ENCODE measurements at regions not wholly inside any gene's neighbourhood (a gene's known extent, or its start where the extent isn't known, plus 50 kb on each side); places are given as distances from the start of the nearest gene placed in this dataset.
"Not testable (repeated sequence)": the region's sequence is repeated elsewhere in the genome, so short reads cannot be mapped to it uniquely, and the experiment has no call there.

- peaks cover 43% of the 10 kb centered on the region for H3K4me1 Mint-ChIP-seq
- H3K4me3 Mint-ChIP-seq: no peak overlapping the region
- H3K27ac Mint-ChIP-seq: no peak overlapping the region
- no peak for ATAC-seq
- no peaks in the 10 kb centered on the region for H3K27me3 Mint-ChIP-seq
- peaks cover 15% of the 10 kb centered on the region for H3K9me3 Mint-ChIP-seq
- H3K36me3 Mint-ChIP-seq: peaks cover 24% of the 10 kb centered on the region
Observed at GRCh38 chr1:173257805-173258204, 50.7 kb upstream of the TNFSF4 start.

- H3K9me3 Mint-ChIP-seq: peaks cover 15% of the 10 kb centered on the region
Observed at GRCh38 chr1:173258479-173259264, 51.5 kb upstream of the TNFSF4 start.

DNA sequence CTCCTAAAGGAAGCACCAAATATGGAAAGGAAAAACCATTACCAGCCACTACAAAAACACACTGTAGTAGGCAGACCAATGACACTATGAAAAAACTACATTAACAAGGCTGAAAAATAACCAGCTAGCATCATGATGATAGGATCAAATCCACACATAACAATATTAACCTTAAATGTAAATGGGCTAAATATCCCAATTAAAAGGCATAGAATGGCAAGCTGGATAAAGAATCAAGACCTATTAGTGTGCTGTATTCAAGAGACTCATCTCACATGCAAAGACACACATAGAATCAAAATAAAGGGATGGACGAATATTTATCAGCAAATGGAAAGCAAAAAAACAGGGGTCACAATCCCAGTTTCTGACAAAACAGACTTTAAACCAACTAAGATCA is 53.2 kb upstream of the TNFSF4 start:
- Mint-ChIP-seq H3K9me3 (peaks cover 15% of the 10 kb centered on the region), H3K36me3 (peaks cover 24% of the 10 kb centered on the region), H3K4me1 (peaks cover 41% of the 10 kb centered on the region)
- H3K4me3 Mint-ChIP-seq, H3K27ac Mint-ChIP-seq, H3K27me3 Mint-ChIP-seq, ATAC-seq: not testable (repeated sequence)

More at GRCh38 chr1:173258479-173259264, 51.5 kb upstream of the TNFSF4 start:
- Mint-ChIP-seq H3K27me3 (no peaks in the 10 kb centered on the region), H3K36me3 (peaks cover 24% of the 10 kb centered on the region), H3K27ac (no peak overlapping the region), H3K4me3 (no peak overlapping the region), H3K4me1 (peaks cover 45% of the 10 kb centered on the region)
- no peak for ATAC-seq

GRCh38 chr1:173266841-173267240 is 59.7 kb upstream of the TNFSF4 start:
- no peak overlapping the region for H3K4me3 Mint-ChIP-seq
- H3K4me1 Mint-ChIP-seq: peaks cover 42% of the 10 kb centered on the region

GRCh38 chr1:173267453-173267945 is 60.4 kb upstream of the TNFSF4 start:
- ATAC-seq: peak; percentile 75
- Mint-ChIP-seq H3K36me3 (peaks cover 5% of the 10 kb centered on the region), H3K27me3 (no peaks in the 10 kb centered on the region), H3K4me3 (peak overlapping the region; percentile 14), H3K4me1 (peaks cover 36% of the 10 kb centered on the region), H3K9me3 (peaks cover 3% of the 10 kb centered on the region), H3K27ac (peak overlapping the region; percentile 53)

More at GRCh38 chr1:173266841-173267240, 59.7 kb upstream of the TNFSF4 start:
- ATAC-seq: no peak
- Mint-ChIP-seq H3K36me3 (peaks cover 5% of the 10 kb centered on the region), H3K27me3 (no peaks in the 10 kb centered on the region), H3K27ac (no peak overlapping the region), H3K9me3 (peaks cover 3% of the 10 kb centered on the region)

DNA sequence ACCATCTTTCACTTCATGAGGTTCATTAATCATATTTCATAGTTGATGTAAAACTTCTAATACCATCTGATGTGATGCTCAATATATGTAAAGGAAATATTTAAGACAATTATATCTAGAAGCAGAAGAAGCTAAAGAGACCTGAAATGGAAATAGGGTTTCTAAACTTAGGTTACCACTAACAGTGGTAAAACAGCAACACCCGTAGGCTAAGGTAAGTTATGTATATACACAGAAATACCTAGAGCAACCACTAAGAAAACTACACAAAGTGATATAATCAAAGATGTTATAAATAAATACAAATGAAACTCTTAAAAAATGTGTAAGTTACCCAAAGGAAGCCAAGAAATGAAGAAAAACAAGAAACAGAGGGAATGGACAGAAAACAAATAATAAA is 61.1 kb upstream of the TNFSF4 start:
- Mint-ChIP-seq H3K27ac (peak overlapping the region; percentile 53), H3K4me3 (no peak overlapping the region), H3K27me3 (no peaks in the 10 kb centered on the region), H3K9me3 (peaks cover 3% of the 10 kb centered on the region), H3K4me1 (peaks cover 31% of the 10 kb centered on the region), H3K36me3 (peaks cover 5% of the 10 kb centered on the region)
- no peak for ATAC-seq

DNA sequence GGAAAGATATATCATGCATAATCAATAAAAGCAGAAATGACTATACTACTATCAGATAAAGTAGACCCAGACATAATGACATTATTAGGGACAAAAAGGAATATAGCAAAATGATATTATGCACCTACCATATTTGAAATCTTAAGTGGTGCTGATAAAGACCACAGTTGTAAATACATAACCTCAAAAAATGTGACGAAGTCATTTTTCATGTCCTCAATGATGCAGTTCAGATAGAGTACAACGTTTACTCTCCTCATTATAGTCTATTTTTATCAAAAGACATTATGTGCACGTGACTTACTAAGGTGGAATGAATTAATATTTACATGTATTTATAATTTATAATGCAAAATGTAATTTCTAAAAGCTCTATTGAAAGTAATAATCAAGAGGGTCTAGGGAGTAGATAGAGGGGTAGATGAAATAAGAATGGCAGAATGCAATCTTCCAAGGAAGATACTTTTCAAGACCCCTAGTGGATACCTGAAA is 61.7 kb upstream of the TNFSF4 start:
- Mint-ChIP-seq H3K27me3 (no peaks in the 10 kb centered on the region), H3K4me3 (no peak overlapping the region), H3K36me3 (peaks cover 5% of the 10 kb centered on the region), H3K9me3 (peaks cover 3% of the 10 kb centered on the region), H3K27ac (no peak overlapping the region), H3K4me1 (peaks cover 31% of the 10 kb centered on the region)
- no peak for ATAC-seq

DNA sequence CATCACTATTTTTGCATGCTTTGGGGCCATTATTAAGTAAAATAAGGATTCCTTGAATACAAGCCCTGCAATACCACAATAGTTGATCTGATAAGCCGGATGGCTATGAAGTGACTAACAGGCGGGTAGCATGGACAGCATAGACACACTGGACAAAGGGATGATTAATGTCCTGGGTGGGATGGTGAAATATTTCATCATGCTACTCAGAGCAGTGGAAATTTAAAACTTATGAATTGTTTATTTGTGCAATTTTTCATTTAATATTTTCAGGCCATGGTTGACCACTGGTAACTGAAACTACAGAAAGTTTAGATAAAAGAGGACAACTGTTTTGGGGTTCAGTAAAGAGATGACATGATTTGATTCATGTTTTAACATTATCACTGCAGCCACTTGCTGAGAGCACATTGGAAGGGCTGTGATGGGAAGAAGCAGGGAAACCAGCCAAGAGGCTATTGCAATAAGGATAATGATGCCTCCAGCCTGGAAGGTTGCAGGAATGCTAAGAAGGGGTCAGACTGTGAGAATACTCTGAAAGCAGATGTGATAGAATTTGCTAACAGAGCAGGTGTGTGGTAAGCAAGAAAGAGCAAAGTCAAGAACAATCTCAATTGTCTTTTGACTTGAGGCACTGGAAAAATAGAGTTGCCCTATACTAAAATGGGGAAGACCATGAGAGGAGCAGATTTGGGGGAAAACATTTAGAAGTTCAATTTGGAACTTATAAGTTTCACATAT is 62.5 kb upstream of the TNFSF4 start:
- Mint-ChIP-seq H3K4me3 (no peak overlapping the region), H3K27me3 (no peaks in the 10 kb centered on the region), H3K4me1 (peaks cover 30% of the 10 kb centered on the region), H3K36me3 (peaks cover 5% of the 10 kb centered on the region), H3K9me3 (peaks cover 3% of the 10 kb centered on the region), H3K27ac (no peak overlapping the region)
- ATAC-seq: no peak

DNA sequence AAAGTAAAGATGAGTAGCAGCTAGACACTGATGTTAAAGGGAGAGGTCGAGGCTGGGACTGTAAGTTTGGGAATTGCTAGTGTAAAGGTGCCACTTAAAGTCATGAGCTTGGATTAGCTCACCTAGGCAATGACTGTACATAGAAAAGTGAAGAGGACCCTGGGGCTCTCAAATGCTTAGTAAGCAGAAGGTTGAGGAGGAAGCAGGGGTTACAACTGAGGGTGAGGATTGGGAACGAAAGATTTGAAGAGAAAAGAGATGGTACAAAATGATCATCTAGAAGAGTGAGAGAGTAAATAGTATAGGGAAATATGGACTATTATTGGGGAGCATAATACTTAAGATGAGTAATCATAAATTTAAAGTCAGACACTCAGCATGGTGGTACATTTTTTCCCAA is 63.1 kb upstream of the TNFSF4 start:
- Mint-ChIP-seq H3K27ac (no peak overlapping the region), H3K36me3 (peaks cover 5% of the 10 kb centered on the region), H3K27me3 (no peaks in the 10 kb centered on the region), H3K9me3 (peaks cover 3% of the 10 kb centered on the region), H3K4me1 (peaks cover 26% of the 10 kb centered on the region), H3K4me3 (no peak overlapping the region)
- ATAC-seq: no peak

GRCh38 chr1:173271021-173271420 is 63.9 kb upstream of the TNFSF4 start:
- not testable (repeated sequence) for H3K9me3 Mint-ChIP-seq, H3K4me3 Mint-ChIP-seq, H3K27ac Mint-ChIP-seq, H3K27me3 Mint-ChIP-seq, ATAC-seq, H3K36me3 Mint-ChIP-seq
- peaks cover 22% of the 10 kb centered on the region for H3K4me1 Mint-ChIP-seq

DNA sequence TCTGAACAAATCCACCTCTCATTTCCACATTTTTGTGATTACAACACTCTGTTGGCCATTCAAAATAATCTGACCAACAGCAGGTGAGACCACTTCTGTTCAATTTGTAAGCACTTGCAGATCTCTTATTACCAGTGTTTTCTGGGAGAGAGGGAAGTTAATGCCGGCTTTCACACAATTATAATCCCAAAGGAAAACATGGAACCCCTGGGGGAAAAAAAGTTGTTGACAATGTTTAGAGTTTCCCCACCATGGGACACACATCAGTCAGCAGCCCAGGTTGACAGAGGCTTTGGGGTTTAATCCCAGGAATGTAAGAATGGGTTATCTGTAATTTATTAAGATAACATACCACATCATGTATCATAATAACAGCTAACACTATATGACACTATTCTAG is 68.4 kb upstream of the TNFSF4 start:
- H3K27ac Mint-ChIP-seq: peak overlapping the region; percentile 63

DNA sequence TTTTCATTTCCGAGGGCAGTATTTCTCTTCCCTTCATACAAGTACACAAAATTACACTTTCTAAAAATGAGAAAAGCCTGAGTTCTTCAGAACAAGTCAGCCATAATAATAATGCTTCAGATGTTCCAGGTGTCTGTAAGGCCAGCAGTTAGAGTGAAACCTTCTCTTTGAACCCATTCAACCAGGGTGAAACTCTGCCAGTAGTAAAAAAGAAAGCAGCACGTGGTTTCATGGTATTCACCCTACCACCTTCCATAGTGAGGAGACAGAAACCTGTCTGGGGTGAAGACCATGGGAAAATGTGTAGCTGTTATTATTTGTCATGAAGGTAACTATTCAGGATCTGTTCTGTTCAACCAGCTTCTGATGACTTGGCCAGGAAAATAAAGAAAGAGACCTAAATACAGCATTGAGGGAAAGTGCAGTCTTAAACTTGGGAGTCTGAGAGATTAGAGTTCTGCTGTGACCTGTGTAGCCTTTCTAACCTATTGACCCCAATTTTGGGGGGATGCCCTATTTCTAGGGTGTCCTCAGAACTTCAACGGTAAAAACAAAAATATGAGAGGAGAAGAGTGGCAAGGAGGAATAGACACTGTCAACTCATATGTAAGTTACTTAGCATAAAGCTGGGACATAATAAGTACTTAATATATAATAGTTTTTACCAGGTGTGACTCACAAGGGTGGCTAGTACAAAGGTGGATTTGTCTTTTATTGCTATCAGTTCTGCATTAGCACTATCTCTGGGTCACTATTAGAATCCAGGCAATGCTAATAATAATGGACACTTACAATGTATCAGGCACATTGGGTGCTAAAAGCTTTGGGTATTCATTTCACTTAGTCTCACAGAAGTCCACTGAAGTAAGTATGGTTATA is 70.0 kb upstream of the TNFSF4 start:
- peak; percentile 90 for ATAC-seq
- Mint-ChIP-seq H3K4me1 (peaks cover 28% of the 10 kb centered on the region), H3K27ac (peak overlapping the region; percentile 63), H3K27me3 (no peaks in the 10 kb centered on the region), H3K9me3 (peaks cover 4% of the 10 kb centered on the region), H3K36me3 (peaks cover 7% of the 10 kb centered on the region), H3K4me3 (no peak overlapping the region)

More for the DNA sequence above, 68.4 kb upstream of the TNFSF4 start:
- Mint-ChIP-seq H3K4me1 (peaks cover 28% of the 10 kb centered on the region), H3K36me3 (peaks cover 7% of the 10 kb centered on the region), H3K27me3 (no peaks in the 10 kb centered on the region), H3K9me3 (peaks cover 4% of the 10 kb centered on the region), H3K4me3 (no peak overlapping the region)
- ATAC-seq: no peak

GRCh38 chr1:173280899-173281660 is 73.9 kb upstream of the TNFSF4 start:
- peaks cover 4% of the 10 kb centered on the region for H3K9me3 Mint-ChIP-seq
- no peak overlapping the region for H3K4me3 Mint-ChIP-seq
- H3K36me3 Mint-ChIP-seq: peaks cover 7% of the 10 kb centered on the region
- H3K27me3 Mint-ChIP-seq: no peaks in the 10 kb centered on the region
- H3K4me1 Mint-ChIP-seq: peaks cover 35% of the 10 kb centered on the region
- no peak for ATAC-seq
- no peak overlapping the region for H3K27ac Mint-ChIP-seq

GRCh38 chr1:173285048-173285447 is 77.9 kb upstream of the TNFSF4 start:
- peaks cover 1% of the 10 kb centered on the region for H3K9me3 Mint-ChIP-seq
- peaks cover 12% of the 10 kb centered on the region for H3K4me1 Mint-ChIP-seq
- no peak overlapping the region for H3K4me3 Mint-ChIP-seq
- no peaks in the 10 kb centered on the region for H3K27me3 Mint-ChIP-seq
- peak; percentile 61 for ATAC-seq
- peaks cover 3% of the 10 kb centered on the region for H3K36me3 Mint-ChIP-seq
- peak overlapping the region; percentile 39 for H3K27ac Mint-ChIP-seq
